Cardiac muscle cell (in vitro differentiated cells and primary cell): ENCODE measurements at regions not wholly inside any gene's neighbourhood (a gene's known extent, or its start where the extent isn't known, plus 50 kb on each side); places are given as distances from the start of the nearest gene placed in this dataset.

Experiments used
- DNase-seq, 2 donors: peaks; one replicate each; pipeline versions ENCODE4 v3.0.0 to v3.0.0-alpha.2; 2010 to 2017; ENCODE audit warnings: low read depth in 1 of 2, low spot score in 1 of 2
- H3K27ac ChIP-seq: fragments of 200-600 bp; sonication (generic); 2 replicates; pipeline ENCODE4 v1.5.1; 2016
- H3K27me3 ChIP-seq: fragments of 200-600 bp; sonication (generic); 2 replicates; pipeline ENCODE4 v1.6.0; 2016; ENCODE audit warnings: control low read depth
- H3K36me3 ChIP-seq: fragments of 200-600 bp; sonication (generic); 2 replicates; pipeline ENCODE4 v1.5.1; 2016; ENCODE audit warnings: control low read depth
- H3K4me1 ChIP-seq: fragments of 200-600 bp; sonication (generic); 2 replicates; pipeline ENCODE4 v1.8.1; 2017; ENCODE audit warnings: low read depth, mild to moderate bottlenecking, mixed run types
- H3K4me3 ChIP-seq: fragments of 200-600 bp; sonication (generic); 2 replicates; pipeline ENCODE4 v1.5.1; 2016; ENCODE audit warnings: mild to moderate bottlenecking
- H3K9me3 ChIP-seq: fragments of 200-600 bp; sonication (generic); 2 replicates; pipeline ENCODE4 v1.5.1; 2017; ENCODE audit warnings: low read depth, mild to moderate bottlenecking, control low read depth
- CTCF ChIP-seq: IDR thresholded peaks from 2 replicates; pipeline ENCODE4 v1.5.1; 2012; ENCODE audit warnings: low read depth, mild to moderate bottlenecking, low read length

GRCh38 chr9:135254176-135255032, 166.9 kb downstream of the OLFM1 start:
- DNase-seq = no peak
- Histone ChIP-seq H3K27ac (no peak overlapping the region), H3K36me3 (no peaks in the 10 kb centered on the region), H3K4me3 (no peak overlapping the region), H3K9me3 (no peaks in the 10 kb centered on the region), H3K4me1 (no peaks in the 10 kb centered on the region), H3K27me3 (no peaks in the 10 kb centered on the region)
- no peak for TF ChIP-seq CTCF

GRCh38 chr9:135255033-135255840, 167.8 kb downstream of the OLFM1 start:
- no peak for DNase-seq
- Histone ChIP-seq H3K36me3 (no peaks in the 10 kb centered on the region), H3K4me1 (no peaks in the 10 kb centered on the region), H3K9me3 (no peaks in the 10 kb centered on the region), H3K27ac (no peak overlapping the region), H3K4me3 (no peak overlapping the region), H3K27me3 (no peaks in the 10 kb centered on the region)
- no peak for TF ChIP-seq CTCF

DNA sequence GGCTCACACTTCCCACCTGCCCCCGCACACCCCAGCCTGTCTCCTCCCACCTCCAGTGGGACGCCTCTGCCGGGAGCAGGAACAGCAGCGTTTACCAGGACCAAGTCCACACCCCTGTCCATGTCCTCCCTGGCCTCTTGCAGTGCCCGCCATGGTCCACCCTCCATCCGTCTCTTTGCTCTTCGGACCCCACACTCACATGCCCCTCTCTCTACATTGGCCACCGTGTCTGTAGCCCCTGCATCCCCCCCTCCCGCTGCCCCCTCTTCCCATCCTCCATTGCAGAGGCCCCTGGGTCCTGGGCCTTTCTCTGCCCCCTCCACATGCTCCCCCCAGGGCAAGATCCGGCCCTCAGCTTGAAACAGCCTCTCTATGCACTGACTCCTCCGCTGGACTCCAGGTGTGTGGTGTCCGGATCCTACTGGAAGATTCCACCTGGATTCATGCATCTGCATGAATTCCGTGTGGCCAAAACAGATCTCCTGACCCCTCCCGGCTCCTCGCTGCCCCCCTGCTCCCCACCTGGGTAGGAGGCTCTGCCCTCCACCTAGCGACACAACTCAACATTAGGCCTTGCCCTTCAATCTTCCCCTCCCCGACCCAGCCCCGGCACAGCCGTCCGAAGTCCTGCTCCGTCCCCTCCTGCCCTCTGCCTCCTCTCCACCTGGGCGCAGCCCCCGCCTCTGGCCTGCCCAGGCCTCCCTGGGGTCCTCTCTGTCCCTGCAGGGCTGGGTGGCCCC, 168.5 kb downstream of the OLFM1 start:
- Histone ChIP-seq H3K4me3 (no peak overlapping the region), H3K9me3 (no peaks in the 10 kb centered on the region), H3K27me3 (peaks cover 8% of the 10 kb centered on the region), H3K27ac (no peak overlapping the region), H3K4me1 (no peaks in the 10 kb centered on the region), H3K36me3 (no peaks in the 10 kb centered on the region)
- no peak for TF ChIP-seq CTCF
- DNase-seq = no peak

DNA sequence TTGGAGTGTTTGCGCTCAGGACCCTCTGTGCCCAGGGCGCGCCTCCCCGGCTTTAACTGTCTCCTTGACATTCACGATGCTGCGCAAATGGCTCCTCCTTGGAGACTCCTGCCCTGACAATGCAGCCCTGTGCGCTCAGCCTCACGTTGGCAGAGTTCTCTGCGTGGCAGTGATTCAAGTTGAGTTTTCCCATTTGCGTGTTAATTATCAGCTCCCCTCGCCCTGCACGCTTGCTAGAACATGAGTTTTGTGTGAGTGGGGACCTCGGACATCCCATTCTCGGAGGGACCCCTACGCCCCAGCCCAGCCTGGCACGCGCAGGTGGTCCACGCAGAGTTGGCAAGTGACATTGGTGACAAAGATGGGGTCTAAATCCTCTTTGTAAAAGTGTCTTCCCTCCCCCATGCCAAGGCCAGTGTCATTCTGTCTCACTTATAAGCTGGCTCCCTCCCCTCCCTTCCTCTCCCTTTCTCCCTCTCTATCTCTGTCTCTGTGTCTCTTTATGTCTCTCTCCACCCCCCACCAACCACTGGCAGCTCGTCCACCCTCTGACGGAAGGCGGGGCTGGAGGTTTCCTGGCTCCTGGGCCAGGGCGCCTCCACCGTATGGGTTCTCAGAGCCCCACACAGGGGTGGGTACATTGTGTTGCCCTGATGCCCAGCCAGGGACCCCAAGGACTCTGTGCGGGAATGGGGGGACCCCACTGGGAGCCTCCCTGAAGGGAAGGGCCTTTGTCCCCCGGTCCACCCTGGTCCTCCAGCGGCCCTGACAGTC, 169.3 kb downstream of the OLFM1 start:
- no peak overlapping the region for H3K27ac ChIP-seq
- H3K27me3 ChIP-seq = peaks cover 9% of the 10 kb centered on the region
- no peaks in the 10 kb centered on the region for H3K4me1 ChIP-seq
- H3K9me3 ChIP-seq = no peaks in the 10 kb centered on the region
- no peak for DNase-seq
- H3K36me3 ChIP-seq = no peaks in the 10 kb centered on the region
- no peak overlapping the region for H3K4me3 ChIP-seq
- no peak for TF ChIP-seq CTCF

- no peak overlapping the region for H3K27ac ChIP-seq
- H3K27me3 ChIP-seq = peaks cover 9% of the 10 kb centered on the region
- no peaks in the 10 kb centered on the region for H3K4me1 ChIP-seq
- no peaks in the 10 kb centered on the region for H3K9me3 ChIP-seq
- no peak for TF ChIP-seq CTCF
- H3K36me3 ChIP-seq = no peaks in the 10 kb centered on the region
- H3K4me3 ChIP-seq = no peak overlapping the region
- DNase-seq = no peak
Measured at GRCh38 chr9:135258461-135258860, 171.0 kb downstream of the OLFM1 start.
